K562 (cell line): ENCODE measurements at regions not wholly inside any gene's neighbourhood (a gene's known extent, or its start where the extent isn't known, plus 50 kb on each side); places are given as distances from the start of the nearest gene placed in this dataset.

Source experiments
- ATAC-seq: fragments of 200-7000 bp; cut with Tn5 transposase; 3 replicates; pipeline ENCODE4 v1.9.1; 2020; ENCODE audit warnings: moderate library complexity
- BruUV-seq: library from RNA; stranded (reverse); fragments of 400-500 nt; replicated peaks from 2 replicates; lab custom pipeline; 2021; lab: Mats Ljungman, UMichigan
- CTCF ChIA-PET: fragments of 300-600 bp; formaldehyde crosslinking; extraction: SDS; loops from one replicate; lab custom pipeline; 2021; ENCODE audit warnings: low intra/inter-chr PET ratio; lab: Yijun Ruan, JAX
- POLR2A ChIA-PET: fragments of 300-600, 350-650 bp; sonication (Branson Sonifier 250); formaldehyde crosslinking; extraction: SDS; loops from one replicate; lab custom pipeline; 2021; ENCODE audit warnings: antibody characterized with exemption, inconsistent platforms; lab: Yijun Ruan, JAX
- DNase-seq, 4 experiments: peaks; one replicate each; pipeline versions ENCODE4 v3.0.0 to v3.0.0-alpha.2; 2011 to 2018; ENCODE audit warnings: low spot score in 3 of 4, mixed read lengths in 3 of 4; ENCODE audit errors: extremely low read depth in 1 of 4
- FAIRE-seq: peaks from 2 replicates; lab custom pipeline; 2011; peaks lifted over from hg19 to GRCh38; lab: Jason Lieb, UNC
- H2AFZ ChIP-seq: 2 replicates; pipeline ENCODE4 v1.6.0; 2011; ENCODE audit warnings: low read depth, low read length, control low read depth, inconsistent platforms
- H3K27ac ChIP-seq: fragments of 200-600 bp; 3 replicates; pipeline ENCODE4 v1.8.0; 2011; ENCODE audit warnings: low read depth, mild to moderate bottlenecking, control low read depth, inconsistent platforms, low read length, moderate library complexity, mixed read lengths; ENCODE audit errors: extremely low read depth
- H3K27me3 ChIP-seq, 2 experiments: fragments of 300-600 bp in 1 of 2; 2 replicates in 1 of 2; 3 replicates in 1 of 2; pipeline versions ENCODE4 v1.6.0 to v1.8.0; 2011; ENCODE audit warnings: inconsistent platforms in 2 of 2, low read length in 2 of 2, mild to moderate bottlenecking in 1 of 2, mixed read lengths in 1 of 2, moderate library complexity in 1 of 2; ENCODE audit not compliant: control insufficient read depth in 2 of 2, insufficient read depth in 2 of 2
- H3K36me3 ChIP-seq: fragments of 300-600 bp; 3 replicates; pipeline ENCODE4 v1.8.0; 2011; ENCODE audit warnings: mild to moderate bottlenecking, low read length, inconsistent platforms; ENCODE audit not compliant: control insufficient read depth, insufficient read depth
- H3K4me1 ChIP-seq, 2 experiments: fragments of 200-600 bp in 1 of 2; replicated peaks in 1 of 2; 2 replicates in 1 of 2; 3 replicates in 1 of 2; pipeline versions ENCODE4 v1.5.1 to v1.8.0; 2011; ENCODE audit warnings: inconsistent platforms in 2 of 2, low read length in 2 of 2, mild to moderate bottlenecking in 1 of 2, mixed read lengths in 1 of 2, moderate library complexity in 1 of 2; ENCODE audit not compliant: control insufficient read depth in 2 of 2, insufficient read depth in 2 of 2
- H3K4me2 ChIP-seq: 2 replicates; pipeline ENCODE4 v1.6.1; 2011; ENCODE audit warnings: low read length, control low read depth, inconsistent platforms, mixed read lengths; ENCODE audit not compliant: insufficient read depth
- H3K4me3 ChIP-seq: fragments of 200-600 bp; sonication (generic), shearing (Covaris generic); 2 replicates; pipeline ENCODE4 v1.5.1; 2016; ENCODE audit warnings: control low read depth, inconsistent platforms
- H3K79me2 ChIP-seq: fragments of 200-600 bp; 3 replicates; pipeline ENCODE4 v1.8.0; 2011; ENCODE audit warnings: low read length, inconsistent platforms; ENCODE audit not compliant: control insufficient read depth, insufficient read depth
- H3K9ac ChIP-seq, 2 experiments: 2 replicates each; pipeline versions ENCODE4 v1.6.0 to v1.6.1; 2011; ENCODE audit warnings: low read depth in 2 of 2, low read length in 2 of 2, control low read depth in 1 of 2, inconsistent platforms in 1 of 2, mild to moderate bottlenecking in 1 of 2, mixed read lengths in 1 of 2; ENCODE audit not compliant: insufficient read depth in 1 of 2
- H3K9me1 ChIP-seq: one replicate; pipeline ENCODE4 v1.6.0; 2011; ENCODE audit warnings: inconsistent platforms, mild to moderate bottlenecking, low read length, moderate library complexity; ENCODE audit not compliant: control insufficient read depth, insufficient read depth
- H3K9me3 ChIP-seq: replicated peaks from 2 replicates; pipeline ENCODE4 v1.5.1; 2011; ENCODE audit warnings: low read depth, low read length, inconsistent platforms; ENCODE audit not compliant: control insufficient read depth, insufficient read depth
- H4K20me1 ChIP-seq: replicated peaks from 2 replicates; pipeline ENCODE4 v1.6.1; 2011; ENCODE audit warnings: low read length, inconsistent platforms, mixed read lengths; ENCODE audit not compliant: control insufficient read depth, insufficient read depth
- ELF4 ChIP-seq: fragments of 450-650 bp; formaldehyde crosslinking; IDR thresholded peaks from 2 replicates; pipeline ENCODE4 v1.4.0; 2022; ENCODE audit warnings: missing genetic modification characterization
- NFYB ChIP-seq: IDR thresholded peaks from 2 replicates; pipeline ENCODE4 v1.6.1; 2011; ENCODE audit warnings: mild to moderate bottlenecking, moderate library complexity; ENCODE audit not compliant: insufficient read length; ENCODE audit errors: extremely low read depth
- NR2C2 ChIP-seq, 2 experiments: fragments of 200-800 bp in 1 of 2; sonication (Bioruptor generic) in 1 of 2; sonication (generic) in 1 of 2; formaldehyde crosslinking in 1 of 2; IDR thresholded peaks; 2 replicates each; pipeline versions ENCODE4 v1.6.1 to v1.8.0; 2016 to 2022; ENCODE audit warnings: mild to moderate bottlenecking in 1 of 2, missing compliant biosample characterization in 1 of 2, missing genetic modification characterization in 1 of 2, missing genetic modification reagents in 1 of 2
- NR3C1 ChIP-seq: sonication (generic); formaldehyde crosslinking; IDR thresholded peaks from 2 replicates; pipeline ENCODE4 v1.8.1; 2022; ENCODE audit warnings: missing genetic modification reagents
- PHB2 ChIP-seq: fragments of 450-650 bp; IDR thresholded peaks from 2 replicates; pipeline ENCODE4 v1.6.1; 2017; ENCODE audit warnings: low read depth
- ZFP30 ChIP-seq: fragments of 250-450 bp; sonication (Bioruptor Pico); IDR thresholded peaks from 2 replicates; pipeline ENCODE4 v1.8.0; 2022; ENCODE audit warnings: moderate library complexity, mild to moderate bottlenecking, inconsistent platforms, borderline replicate concordance
- WGBS: fragments of 100-300 bp; shearing (Covaris generic); methylation state at CpG from one replicate; pipeline ENCODE4 v1.1.6; 2016; ENCODE audit warnings: low coverage, mixed read lengths; ENCODE audit not compliant: insufficient coverage; ENCODE audit errors: missing lambda C conversion rate; 5-methylcytosine and 5-hydroxymethylcytosine counted together
- in situ Hi-C: fragments of 300-500 bp; cut with MboI; formaldehyde crosslinking; loops from 4 replicates; pipeline ENCODE4 v1.15.0; 2018; ENCODE audit warnings: inconsistent platforms, mixed read lengths
- intact Hi-C: fragments of 100-400 bp; cut with micrococcal nuclease; formaldehyde crosslinking; loops from 2 replicates; pipeline ENCODE4 v1.14.2; 2022

DNA sequence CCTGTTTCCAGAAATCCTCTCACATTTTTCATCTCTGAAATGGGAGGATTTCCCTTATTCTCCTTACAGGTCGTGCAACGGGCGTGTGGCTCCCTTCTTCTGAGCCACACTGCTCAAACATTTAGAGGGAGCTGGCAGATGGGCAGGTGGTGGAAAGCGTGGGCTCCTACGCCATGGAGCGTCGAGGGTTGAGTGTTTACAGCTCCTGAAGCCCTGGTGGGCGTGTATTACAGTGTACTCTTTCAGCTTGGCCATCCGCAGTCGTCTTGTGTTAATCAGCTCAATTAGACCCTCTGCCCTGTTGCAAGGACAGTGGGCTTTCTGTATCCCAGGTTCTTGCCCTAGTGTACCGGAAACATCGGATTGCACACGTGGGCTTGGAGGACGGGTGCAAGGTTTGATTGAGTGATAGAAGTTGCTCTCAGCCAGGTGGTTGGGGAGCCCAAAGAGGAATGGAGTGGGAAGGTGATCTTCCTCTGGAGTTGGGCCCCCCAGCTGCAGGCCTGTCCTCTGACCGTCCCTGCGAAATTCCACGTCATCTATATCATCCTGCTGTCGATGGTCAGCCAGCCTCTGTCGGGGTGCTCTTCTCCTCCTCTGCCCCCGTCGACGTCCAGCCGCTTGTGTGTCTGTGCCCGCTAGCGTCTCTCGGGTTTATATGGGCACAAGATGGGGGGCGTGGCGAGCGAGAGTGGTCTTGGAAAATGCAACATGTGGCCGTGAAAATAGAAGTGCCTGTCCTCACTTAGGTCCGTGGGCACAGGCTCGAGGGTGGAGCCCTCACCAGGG lies 120.3 kb upstream of the DSEL start:
- H3K4me3 ChIP-seq, result no peak overlapping the region
- TF ChIP-seq PHB2, result no peak
- no peak for TF ChIP-seq NR3C1
- TF ChIP-seq NFYB, result no peak
- TF ChIP-seq NR2C2 (CRISPR knock-in tag; IDR thresholded peaks at IDR 0.05), result no peak
- no peak for TF ChIP-seq NR2C2 (tag; IDR thresholded peaks at IDR 0.05)
- TF ChIP-seq ZFP30 (CRISPR knock-in tag), result no peak
- no peak for TF ChIP-seq ELF4 (CRISPR knock-in tag)
- TF ChIP-seq, all 486 proteins: peak for 0
- ChIA-PET CTCF (no interaction called here), POLR2A (no interaction called here)
- Histone ChIP-seq H3K27me3 (no peaks in the 10 kb centered on the region), H3K9ac (no peak overlapping the region), H3K36me3 (no peaks in the 10 kb centered on the region), H3K9me3 (no peaks in the 10 kb centered on the region), H3K4me2 (no peak overlapping the region), H3K27ac (no peak overlapping the region), H3K9me1 (no peaks in the 10 kb centered on the region), H4K20me1 (no peaks in the 10 kb centered on the region), H2AFZ (no peak overlapping the region), H3K79me2 (no peaks in the 10 kb centered on the region), H3K4me1 (no peaks in the 10 kb centered on the region)
- WGBS, result under 1% methylated on average over 26 of the region's 32 CpGs
- in situ Hi-C loops (no loop called here), intact Hi-C loops (no loop called here)
- no peak for FAIRE-seq
- no peak for DNase-seq
- ATAC-seq, result no peak
- BruUV-seq, result no TSS peak
